HG03095 (cell line): ENCODE measurements at regions not wholly inside any gene's neighbourhood (a gene's known extent, or its start where the extent isn't known, plus 50 kb on each side); places are given as distances from the start of the nearest gene placed in this dataset.

Experiments used
- ATAC-seq: cut with Tn5 transposase; IDR thresholded peaks from one replicate; pipeline ENCODE4 v1.9.1; 2021; ENCODE audit warnings: moderate library complexity; ENCODE audit not compliant: unreplicated experiment

DNA sequence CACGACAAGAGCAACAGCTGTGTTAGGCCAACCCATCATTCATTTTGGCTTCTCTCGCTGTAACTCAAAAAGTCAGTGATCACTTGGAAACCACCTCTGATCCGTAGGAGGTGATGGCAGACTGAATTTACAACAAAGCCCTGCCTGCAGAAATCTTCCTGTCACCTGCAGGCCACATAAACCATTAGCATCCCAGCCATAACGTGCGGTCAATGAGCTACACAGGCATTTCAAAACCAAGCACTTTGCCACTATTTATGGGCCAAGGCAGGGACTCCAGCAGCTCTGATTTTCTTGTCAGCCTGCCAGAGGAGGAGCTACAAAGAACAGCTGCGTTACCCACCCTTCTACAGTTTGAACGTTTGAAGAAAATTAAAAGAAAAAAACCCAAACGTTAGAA lies 228.1 kb upstream of the PPARGC1A start:
- no peak for ATAC-seq

DNA sequence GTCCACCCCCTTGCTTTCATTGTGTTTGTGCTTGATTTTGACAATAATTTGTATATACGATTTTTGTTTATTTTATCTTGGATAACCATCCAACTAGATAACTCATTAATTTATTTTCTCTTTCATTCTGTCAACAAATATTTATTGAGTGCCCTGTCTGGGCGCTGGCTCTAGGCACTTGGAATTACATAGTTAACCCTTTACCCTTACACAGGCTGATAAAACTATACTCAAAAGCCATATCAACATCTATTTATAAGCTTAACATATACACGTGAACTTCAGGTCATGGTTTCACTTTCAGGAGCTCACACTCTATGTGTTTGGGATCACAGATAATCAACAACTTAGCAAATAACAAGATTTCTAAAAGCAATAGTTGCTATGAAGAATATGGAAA lies 226.3 kb upstream of the PPARGC1A start:
- ATAC-seq, result no peak

GRCh38 chr4:24114919-24115500 lies 225.2 kb upstream of the PPARGC1A start:
- no peak for ATAC-seq

DNA sequence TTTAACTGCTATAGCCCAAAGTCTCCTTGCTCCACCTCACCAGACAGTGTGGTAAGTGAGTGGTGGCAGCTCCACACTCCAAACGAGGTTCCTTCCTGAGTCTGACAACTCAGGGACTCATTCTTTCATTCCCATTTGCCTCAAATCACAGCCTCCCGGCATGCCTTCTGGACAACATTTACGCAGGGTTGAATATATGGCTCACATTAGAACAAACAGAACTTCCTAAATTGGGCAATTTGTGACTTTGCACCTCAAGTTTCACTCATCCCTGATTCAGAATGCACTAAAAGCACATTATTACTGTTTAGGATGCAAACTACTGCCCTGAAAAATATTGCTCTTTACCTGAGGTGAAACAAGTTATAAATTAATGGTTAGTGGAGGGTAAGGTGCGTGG lies 224.6 kb upstream of the PPARGC1A start:
- ATAC-seq, result no peak

GRCh38 chr4:24112466-24112865 lies 222.6 kb upstream of the PPARGC1A start:
- ATAC-seq, result no peak

GRCh38 chr4:24108567-24108966 lies 218.7 kb upstream of the PPARGC1A start:
- ATAC-seq, result no peak

DNA sequence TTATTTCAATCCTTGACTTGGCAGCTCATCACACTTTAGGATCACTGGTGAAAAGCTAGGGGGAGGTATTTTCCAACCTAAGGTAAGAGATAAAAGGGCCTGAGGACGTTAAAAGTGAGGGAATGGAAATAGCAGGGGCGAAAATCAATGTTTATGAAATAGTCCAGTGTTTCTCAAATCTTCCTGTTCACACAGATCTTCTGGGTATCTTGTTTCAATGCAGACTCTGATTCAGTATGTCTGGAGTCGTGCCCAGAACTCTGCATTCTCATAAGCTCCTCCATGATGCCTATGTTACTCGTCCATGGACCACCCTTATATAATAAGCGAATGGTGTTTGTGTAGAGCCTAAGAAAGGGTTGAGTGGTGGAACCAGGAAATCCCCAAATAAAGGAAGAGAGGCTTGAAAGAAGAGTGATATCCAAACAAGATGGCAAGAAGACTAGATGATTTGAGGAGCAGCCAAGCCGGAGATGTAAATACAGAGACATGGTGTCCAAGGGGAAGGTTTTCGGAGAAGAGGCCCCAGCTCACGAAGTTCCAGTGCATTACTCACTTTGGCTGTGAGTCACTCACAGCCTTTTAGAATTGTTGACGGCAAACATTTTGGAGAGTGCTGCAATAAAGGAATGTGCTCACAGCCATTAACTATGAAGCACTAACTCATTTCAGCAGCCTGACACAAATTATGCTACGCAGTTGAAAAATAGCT lies 215.6 kb upstream of the PPARGC1A start:
- no peak for ATAC-seq

GRCh38 chr4:24104158-24104565 lies 214.3 kb upstream of the PPARGC1A start:
- ATAC-seq, result no peak

GRCh38 chr4:24103434-24104157 lies 213.7 kb upstream of the PPARGC1A start:
- ATAC-seq, result no peak

GRCh38 chr4:24102621-24103020 lies 212.8 kb upstream of the PPARGC1A start:
- no peak for ATAC-seq

GRCh38 chr4:24096603-24097002 lies 206.8 kb upstream of the PPARGC1A start:
- ATAC-seq, result no peak

GRCh38 chr4:24094726-24095125 lies 204.9 kb upstream of the PPARGC1A start:
- no peak for ATAC-seq

DNA sequence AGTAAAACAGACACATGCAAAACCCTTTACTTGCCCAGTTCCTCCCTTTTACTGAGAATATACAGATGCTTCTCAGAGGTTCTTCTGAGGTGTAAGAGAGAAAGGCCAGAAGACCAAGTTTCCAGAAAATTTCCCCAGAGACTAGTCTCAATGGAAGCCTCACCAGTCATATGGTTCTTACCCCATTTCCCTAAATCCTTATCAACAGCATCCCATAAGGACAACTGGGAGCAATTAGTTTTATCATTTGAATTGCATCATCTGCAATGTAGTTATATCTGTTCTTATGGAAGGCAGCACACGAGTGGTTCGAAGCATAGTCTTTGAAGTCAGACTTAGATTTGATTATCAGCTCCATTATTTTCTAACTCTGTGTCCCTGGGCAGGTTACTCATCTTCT lies 203.6 kb upstream of the PPARGC1A start:
- no peak for ATAC-seq

DNA sequence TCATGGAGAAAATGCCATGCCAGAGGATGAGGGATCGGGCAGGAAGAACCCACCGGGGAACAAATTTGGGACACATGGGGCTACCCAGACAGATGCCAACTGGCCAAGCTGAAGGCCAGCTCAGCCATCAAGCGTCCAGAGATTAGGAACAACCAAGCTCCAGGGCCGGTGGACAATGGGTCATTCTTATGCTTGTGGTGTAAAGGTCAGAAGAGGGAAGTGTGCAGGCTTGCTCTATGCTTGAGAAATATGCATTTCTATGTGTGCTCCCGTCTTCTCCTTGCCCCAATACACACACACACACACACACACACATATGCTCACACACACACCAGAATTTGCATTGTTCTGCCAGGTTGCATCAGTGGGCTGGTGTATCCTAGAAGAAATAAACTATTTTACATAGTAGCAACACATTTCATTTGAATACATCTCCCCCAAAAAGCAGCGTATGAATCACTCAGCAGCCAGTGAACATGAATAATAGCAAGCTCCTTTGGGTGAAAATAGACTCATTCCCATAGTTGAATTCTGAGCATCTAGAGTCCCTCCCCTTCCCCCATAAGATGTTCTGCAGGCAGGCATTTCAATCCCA lies 201.9 kb upstream of the PPARGC1A start:
- no peak for ATAC-seq

DNA sequence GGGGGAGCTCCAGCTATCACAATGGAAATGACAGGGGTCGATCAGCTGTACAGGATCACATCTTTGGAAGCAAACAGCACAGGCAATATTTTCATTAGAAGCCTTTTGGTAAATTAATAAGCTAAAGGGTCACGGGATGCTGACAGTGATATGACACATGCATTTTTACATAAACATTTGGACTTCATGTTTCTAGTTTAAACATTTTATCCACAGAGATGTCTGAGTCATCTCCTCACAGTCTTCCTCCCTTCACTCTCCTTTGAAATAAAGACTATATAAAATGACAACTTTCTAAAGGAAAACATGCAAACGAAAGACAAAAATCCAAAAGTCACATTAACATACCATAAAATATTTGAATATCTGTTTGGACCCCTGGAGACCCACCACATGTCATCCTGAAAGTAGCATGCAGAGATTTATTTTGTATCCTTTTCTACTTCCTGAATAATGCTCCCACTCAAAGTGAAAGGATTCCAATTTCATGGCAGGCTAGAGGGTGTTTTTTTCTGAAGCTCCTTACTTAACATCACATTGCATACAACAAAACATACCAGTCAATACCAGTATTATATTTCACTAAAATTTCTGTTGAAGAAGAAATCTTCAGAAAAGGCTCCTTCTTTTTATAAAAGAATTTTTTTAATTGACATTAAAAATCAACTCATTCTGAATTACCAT lies 200.1 kb upstream of the PPARGC1A start:
- ATAC-seq, result no peak

GRCh38 chr4:24080871-24081270 lies 191.0 kb upstream of the PPARGC1A start:
- ATAC-seq, result no peak

GRCh38 chr4:24078347-24078962 lies 188.6 kb upstream of the PPARGC1A start:
- ATAC-seq, result no peak

GRCh38 chr4:24076811-24077210 lies 187.0 kb upstream of the PPARGC1A start:
- ATAC-seq, result no peak

DNA sequence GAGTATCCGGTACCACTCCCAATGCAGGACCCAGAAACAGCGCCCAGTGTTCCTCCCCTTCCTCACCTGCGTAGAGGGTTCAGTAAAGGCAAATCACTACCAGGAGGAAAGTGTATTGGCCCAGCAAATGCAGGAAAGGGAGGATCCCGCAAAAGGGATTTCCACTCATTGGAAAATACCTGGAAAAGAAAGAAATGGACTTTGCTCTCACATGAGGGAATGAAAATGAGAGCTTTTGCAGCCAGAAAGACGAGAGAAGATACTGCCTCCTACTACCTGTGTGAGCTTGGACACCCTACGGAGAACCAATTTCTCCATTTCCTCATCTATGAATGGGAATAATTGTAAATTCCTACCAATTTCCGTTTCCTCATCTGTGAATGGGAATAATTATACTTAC lies 184.1 kb upstream of the PPARGC1A start:
- ATAC-seq, result no peak

DNA sequence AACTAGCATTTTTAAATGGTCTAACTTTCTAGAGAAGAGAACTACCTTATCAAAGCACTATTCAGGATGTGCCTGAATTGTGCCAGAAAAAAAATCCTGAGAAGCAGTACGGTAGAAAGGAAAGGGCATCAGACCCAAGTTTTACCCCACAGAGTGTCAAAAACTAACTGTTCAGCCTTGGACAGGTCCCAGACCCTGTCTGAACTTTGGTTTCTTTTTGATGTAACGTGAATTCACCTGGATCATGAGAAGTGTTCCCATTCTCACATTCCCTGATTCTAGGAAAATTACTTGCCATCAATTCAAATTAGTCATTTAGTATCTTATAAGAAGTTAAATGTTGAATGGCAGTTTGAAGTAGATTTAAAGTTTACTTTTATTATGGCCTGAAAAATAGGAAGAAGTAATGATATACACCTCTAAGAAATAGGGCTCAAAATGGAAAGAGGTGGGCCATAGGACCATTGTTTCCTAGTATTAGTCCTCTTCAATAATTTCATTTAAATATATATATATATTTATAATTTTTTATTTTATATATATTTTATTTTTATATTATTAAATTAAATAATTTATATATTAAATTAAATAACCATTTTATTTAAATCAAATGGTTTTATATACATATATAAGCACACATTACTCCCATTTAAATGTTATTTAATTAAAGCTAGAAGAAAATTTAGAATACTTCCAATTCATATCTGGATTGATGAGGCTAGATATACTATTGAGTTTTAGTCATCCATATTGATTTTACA lies 181.9 kb upstream of the PPARGC1A start:
- ATAC-seq, result no peak
